Dedifferentiated amniotic fluid mesenchymal stem cell (primary cell): ENCODE measurements at regions not wholly inside any gene's neighbourhood (a gene's known extent, or its start where the extent isn't known, plus 50 kb on each side); places are given as distances from the start of the nearest gene placed in this dataset.
"Not testable (repeated sequence)": the region's sequence is repeated elsewhere in the genome, so short reads cannot be mapped to it uniquely, and the experiment has no call there.

ENCODE experiments used
- DNase-seq: peaks from one replicate; pipeline ENCODE4 v3.0.0-alpha.2; 2016; ENCODE audit errors: extremely low spot score

DNA sequence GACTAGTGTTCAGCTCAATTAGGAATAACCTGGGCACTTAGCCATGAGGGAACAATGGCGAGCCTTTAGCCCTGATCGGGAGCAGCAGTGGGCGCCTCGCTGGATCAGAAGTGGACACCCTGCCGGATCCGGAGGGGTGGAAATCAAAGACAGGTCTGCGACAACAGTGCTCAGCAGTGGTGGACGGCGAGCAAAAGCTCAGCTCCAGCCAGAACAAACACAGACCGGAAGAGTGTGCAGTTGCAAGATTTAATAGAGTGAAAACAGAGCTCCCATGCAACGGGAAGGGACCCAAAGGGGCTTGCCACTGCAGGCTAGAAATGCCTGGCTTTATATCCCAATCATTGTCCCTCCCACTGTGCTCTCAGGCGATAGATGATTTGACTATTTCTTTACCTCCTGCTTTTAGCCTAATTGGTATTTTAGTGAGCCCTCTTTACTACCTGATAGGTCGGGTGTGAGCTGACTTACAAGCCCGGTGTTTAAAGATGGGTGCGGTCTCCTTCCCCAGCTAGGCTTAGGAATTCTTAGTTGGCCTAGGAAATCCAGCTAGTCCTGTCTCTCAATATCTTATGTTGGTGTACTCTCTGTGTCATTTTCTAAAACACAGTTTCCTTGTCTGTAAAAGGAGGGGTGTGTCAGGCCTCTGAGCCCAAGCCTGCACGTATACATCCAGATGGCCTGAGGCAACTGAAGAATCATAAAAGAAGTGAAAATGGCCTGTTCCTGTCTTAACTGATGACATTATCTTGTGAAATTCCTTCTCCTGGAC is 1258.8 kb upstream of the TENM4 start:
- not testable (repeated sequence) for DNase-seq

DNA sequence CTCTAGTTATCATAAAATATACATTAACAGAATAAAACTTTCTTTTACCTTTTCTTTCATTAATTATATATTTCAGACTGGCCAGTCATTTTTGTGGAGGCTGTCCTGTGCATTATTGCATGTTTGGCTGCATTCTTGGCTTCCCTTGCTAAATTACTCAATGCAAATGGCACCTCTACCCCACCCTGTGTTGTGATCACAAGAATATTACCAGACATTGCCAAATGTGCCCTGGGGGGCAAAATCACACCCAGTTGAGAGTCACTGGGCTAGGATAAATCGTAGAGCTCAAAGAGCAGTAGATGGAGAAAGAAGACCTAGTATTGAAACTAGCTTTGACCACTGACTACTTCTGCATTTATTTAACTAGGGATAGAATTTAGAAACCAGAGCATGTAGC is 1257.8 kb upstream of the TENM4 start:
- DNase-seq, result no peak

DNA sequence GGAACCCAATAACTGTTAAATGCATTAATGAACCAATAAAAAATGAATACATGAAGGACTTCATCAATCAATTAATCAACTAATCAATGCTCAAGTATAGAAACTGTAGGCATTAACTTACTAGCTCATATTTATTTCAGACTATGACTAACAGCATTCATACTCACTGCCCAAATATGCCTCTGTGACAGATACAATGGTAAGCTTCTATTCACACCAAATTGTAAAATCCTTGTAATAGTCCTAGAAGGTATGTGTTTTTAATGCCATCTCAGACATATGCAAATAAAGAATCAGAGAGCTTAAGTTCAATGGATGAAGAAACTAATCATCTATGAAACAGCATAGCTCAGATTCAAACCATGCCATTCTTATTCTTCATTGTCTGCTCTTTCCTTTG is 1253.6 kb upstream of the TENM4 start:
- DNase-seq, result no peak

DNA sequence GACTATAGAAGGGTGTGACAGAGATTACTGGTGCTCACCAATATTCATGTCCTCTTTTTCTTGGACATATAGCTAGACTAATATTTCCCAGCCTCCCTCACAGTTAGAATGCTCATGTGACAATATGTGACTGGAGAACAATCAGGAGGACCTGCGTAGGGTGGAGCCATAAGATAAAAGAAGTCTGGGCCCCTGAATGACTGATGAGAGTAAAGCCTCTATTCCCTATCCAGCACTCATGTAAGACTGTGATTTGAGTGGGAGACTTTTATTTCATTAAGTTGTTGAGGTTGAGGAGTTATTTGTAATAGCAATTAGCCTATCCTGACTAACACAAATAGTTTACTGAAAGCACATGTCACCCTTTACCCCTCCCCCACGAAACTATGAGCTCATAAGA is 1247.1 kb upstream of the TENM4 start:
- DNase-seq, result no peak

- no peak for DNase-seq
Measured at GRCh38 chr11:80686889-80687288, 1246.1 kb upstream of the TENM4 start.

DNA sequence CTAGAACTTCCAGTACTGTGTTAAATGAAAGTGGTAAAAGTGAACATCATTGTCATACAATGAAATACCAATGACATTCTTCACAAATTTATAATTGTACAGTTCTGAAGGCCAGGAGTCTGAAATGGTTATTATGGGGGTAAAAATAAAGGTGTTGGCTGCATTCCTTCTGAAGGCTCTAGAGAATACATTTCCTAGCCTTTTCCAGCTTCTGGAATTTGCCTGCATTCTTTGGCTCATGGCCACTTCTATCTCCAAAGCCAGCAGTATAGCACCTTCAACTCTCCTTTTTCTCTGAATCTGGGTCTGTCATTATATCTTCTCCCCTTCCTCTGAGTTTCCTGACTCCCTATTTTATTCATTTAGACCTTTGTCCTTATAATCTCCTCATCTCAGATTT is 1232.7 kb upstream of the TENM4 start:
- no peak for DNase-seq

DNA sequence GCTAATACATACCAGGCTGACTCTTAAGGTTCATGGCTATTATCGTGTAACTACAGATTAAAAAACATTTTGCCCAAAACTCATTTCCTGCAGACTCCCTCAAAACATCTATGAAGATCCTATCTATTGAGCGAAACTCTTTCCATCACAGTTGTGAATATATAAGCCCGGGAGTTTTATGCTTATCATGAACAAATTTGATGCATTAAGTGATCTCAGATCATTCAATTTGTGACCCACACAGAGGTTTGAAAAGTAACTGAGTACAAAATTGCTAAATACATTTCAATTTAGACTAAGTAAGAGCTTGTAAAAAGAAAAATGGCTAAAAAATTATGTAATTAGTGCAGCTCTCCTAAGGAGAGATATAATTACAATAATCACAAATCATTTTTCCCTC is 1228.8 kb upstream of the TENM4 start:
- DNase-seq, result no peak

- DNase-seq, result no peak
Measured at GRCh38 chr11:80668039-80668438, 1227.2 kb upstream of the TENM4 start.

DNA sequence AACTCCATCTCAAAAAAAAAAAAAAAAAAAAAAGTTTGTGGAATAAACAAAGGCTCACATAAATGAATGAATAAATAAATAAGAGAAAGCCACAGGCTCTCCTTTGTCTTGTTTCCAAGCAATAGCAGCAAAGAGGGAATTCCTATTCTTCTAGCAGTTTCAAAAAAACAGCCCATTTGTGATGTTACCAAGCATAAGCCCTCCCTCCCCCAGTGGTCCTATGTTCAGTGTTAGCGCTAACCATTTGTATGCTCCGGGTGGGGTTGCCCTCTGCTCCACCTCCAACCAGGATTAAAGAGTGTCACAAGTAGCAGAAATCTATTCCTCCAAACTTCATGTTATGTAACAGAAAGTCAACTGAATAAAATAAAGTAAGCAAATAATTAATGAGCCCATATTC is 1215.0 kb upstream of the TENM4 start:
- DNase-seq, result no peak

DNA sequence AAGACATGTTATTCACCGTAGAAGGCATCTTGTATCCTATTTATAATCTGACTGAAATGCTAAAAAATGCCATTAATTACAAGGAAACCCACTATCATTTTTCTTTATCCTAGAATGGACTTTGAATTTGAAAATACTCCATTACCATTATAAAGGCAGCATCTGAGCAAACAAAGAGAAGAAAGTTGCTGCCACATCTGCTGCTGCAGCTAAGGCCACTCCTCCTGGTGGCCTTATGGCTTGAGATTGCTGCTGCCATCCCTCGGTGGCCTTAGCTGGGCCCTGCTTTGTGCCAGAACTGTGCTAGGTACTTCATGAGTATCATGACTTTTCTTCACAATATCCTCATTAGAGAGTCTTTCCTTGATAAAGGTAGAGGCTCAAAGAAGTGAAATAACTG is 1210.1 kb upstream of the TENM4 start:
- DNase-seq, result no peak

- DNase-seq, result no peak
Measured at GRCh38 chr11:80649186-80649585, 1208.4 kb upstream of the TENM4 start.

- no peak for DNase-seq
Measured at GRCh38 chr11:80638296-80638695, 1197.5 kb upstream of the TENM4 start.

GRCh38 chr11:80637571-80637970 is 1196.7 kb upstream of the TENM4 start:
- DNase-seq, result no peak

DNA sequence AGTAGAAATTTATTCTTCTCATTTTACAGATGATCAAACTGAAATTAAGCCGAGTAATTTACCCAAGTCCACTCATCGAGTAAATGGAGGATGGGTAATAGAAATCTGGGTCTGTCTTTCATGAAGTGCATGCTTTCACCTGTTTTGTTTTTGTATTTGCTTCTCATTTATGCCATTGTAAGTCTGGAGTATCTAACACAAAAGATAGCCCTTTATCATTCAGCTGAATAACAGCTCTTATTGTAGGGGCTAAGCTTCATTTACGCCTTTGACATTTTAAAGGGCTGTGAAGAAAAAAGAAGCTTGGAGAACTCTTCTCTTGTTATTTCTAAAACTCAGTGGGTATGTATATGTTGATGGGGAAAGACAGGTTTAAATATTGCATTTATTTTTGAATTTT is 1196.2 kb upstream of the TENM4 start:
- DNase-seq, result no peak

DNA sequence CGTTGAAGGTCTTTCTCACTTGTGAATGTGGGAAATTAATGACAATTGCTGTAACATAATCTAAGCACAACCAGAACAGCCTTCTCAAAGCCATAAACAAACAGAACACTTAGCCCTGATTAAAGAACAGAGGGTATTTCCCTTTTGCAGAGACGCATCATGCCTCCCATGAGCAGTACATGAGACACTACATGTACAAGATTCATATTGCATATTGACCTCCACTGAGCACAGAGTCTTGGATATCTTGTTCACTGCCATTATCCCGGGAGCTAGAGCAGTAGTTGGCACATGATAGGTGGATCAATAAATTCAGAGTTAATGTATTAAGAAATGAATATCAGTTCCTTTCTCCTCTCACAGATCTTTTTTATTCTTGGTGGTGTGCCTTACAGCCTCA is 1194.3 kb upstream of the TENM4 start:
- no peak for DNase-seq

DNA sequence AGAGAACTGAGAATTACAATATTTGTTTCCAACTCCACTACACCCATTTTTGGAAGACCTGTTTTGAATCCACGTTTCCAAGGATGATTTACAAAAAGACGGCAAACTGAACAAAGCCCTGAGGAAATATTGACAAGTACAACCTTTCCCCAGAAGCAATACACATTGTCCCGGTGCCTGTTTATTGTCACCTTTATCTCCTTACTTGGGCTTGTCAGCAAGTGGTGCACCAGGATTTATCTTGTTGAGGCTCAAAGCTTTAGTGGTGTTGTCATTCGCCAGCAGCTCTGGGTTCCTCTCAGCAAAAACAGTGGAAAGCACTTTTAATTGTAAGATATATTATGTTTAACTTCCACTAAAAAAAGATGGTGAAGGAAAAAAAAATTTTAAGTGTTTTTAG is 1191.9 kb upstream of the TENM4 start:
- no peak for DNase-seq

- no peak for DNase-seq
Measured at GRCh38 chr11:80632156-80632555, 1191.3 kb upstream of the TENM4 start.

GRCh38 chr11:80629466-80629865 is 1188.6 kb upstream of the TENM4 start:
- DNase-seq, result no peak

DNA sequence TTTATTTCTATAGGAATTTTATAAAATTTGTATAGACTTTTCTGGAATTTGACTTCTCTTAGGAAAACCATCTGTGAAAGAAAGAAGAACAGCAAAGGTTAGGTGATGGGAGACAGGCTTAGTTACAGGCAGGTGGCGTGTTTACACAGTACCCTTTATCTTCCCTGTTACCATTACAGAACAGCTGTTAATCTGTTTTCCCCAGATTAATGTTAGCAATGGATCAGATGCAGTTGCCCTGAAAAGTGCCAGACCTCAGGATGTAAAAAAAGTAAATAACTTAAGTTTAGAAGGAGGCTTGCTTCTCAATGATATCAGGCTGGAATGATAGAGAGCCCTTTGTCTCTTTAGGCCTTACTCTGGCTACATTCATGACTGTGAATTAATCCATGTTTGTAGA is 1186.5 kb upstream of the TENM4 start:
- DNase-seq, result no peak

DNA sequence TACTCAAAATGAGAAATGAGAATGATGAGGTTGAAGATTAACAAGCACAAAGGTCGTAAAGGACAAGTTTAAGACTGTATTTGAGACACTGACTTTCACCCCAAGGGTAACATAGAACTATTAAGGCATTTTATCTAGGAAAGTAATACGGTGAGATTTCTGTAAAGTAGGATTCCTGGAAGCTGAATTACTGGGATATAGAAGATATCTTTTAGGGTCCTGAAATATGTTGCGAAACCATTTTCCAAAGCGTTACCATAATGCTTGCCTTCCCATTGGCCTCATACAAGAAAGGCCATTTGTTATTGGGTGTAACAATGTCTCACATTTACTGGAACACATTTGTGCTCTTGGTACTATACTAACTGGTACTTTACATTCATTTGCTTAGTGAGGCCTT is 1185.9 kb upstream of the TENM4 start:
- no peak for DNase-seq

DNA sequence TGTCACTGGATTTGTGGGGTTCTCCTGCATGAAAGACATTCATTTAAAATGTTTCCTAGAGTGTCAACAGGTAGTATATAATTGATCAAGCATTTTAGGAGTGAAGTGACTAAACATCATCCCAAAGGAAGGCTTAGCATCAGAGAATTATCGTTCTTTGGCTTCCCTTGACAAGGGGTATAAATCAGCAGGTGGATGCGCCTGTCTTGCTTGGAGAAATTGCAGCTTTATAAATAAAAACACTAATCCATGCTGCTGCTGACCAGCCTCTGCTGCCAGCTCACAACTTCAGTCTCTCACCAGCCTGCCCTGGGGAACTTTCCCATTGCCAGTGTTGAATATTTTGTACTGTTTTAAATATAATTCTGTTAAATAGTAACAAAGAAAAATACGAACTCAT is 1184.7 kb upstream of the TENM4 start:
- no peak for DNase-seq

- no peak for DNase-seq
Measured at GRCh38 chr11:80621871-80622270, 1181.0 kb upstream of the TENM4 start.

DNA sequence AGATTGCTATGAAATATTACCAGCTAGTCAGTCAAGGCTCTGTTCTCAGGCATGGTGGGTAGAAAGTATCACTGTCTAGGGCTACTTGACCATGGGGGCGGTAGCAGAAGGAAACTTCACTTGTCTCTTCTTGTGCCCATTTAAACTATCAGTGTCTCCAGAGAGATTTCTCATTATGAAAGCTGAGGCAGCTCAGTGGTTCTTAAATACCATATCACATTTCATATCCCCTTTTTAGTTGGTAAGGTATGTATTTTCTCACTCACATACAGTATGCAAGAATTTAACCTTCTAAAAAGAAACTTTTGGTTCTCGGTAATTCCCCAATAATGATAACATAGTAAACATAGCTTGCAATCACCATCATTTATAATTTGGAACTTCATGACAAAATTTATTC is 1180.0 kb upstream of the TENM4 start:
- no peak for DNase-seq

- DNase-seq, result no peak
Measured at GRCh38 chr11:80617156-80617555, 1176.3 kb upstream of the TENM4 start.
